HEK293 (cell line): ENCODE measurements at regions not wholly inside any gene's neighbourhood (a gene's known extent, or its start where the extent isn't known, plus 50 kb on each side); places are given as distances from the start of the nearest gene placed in this dataset.

Source experiments
- CTCF ChIA-PET: fragments of 350-600 bp; formaldehyde crosslinking; extraction: SDS; loops from one replicate; lab custom pipeline; 2021; ENCODE audit warnings: antibody characterized with exemption; lab: Yijun Ruan, JAX
- POLR2A ChIA-PET: fragments of 300-600 bp; formaldehyde crosslinking; extraction: SDS; loops from one replicate; lab custom pipeline; 2020; ENCODE audit warnings: antibody characterized with exemption, inconsistent platforms; lab: Yijun Ruan, JAX
- H3K27ac ChIP-seq: fragments of 200-500 bp; sonication (Bioruptor generic); 2 replicates; pipeline ENCODE4 v1.5.1; 2014; ENCODE audit warnings: low read depth, low read length, control low read depth, inconsistent platforms; ENCODE audit errors: extremely low read depth
- H3K36me3 ChIP-seq, 2 experiments: fragments of 200-500 bp in 1 of 2; sonication (Bioruptor generic) in 1 of 2; 1 replicate in 1 of 2; 2 replicates in 1 of 2; pipeline ENCODE4 v1.5.1; 2014 to 2017; ENCODE audit warnings: inconsistent platforms in 2 of 2, low read length in 2 of 2; ENCODE audit not compliant: control insufficient read depth in 2 of 2, insufficient read depth in 1 of 2
- H3K4me1 ChIP-seq: fragments of 200-500 bp; sonication (Bioruptor generic); 2 replicates; pipeline ENCODE4 v1.5.1; 2014; ENCODE audit warnings: mild to moderate bottlenecking, low read length, inconsistent platforms; ENCODE audit not compliant: control insufficient read depth, insufficient read depth
- H3K4me3 ChIP-seq: 2 replicates; pipeline ENCODE4 v1.5.1; 2011; ENCODE audit warnings: low read depth, mild to moderate bottlenecking, control low read depth, low read length, moderate library complexity
- H3K9me3 ChIP-seq: fragments of 200-500 bp; sonication (Bioruptor generic); 2 replicates; pipeline ENCODE4 v1.5.1; 2014; ENCODE audit warnings: low read depth, low read length, inconsistent platforms; ENCODE audit not compliant: control insufficient read depth, insufficient read depth
- BCL11B ChIP-seq: fragments of 450-650 bp; formaldehyde crosslinking; IDR thresholded peaks from 2 replicates; pipeline ENCODE4 v1.5.1; 2016; ENCODE audit warnings: low read depth, missing biosample characterization, missing genetic modification characterization
- KLF8 ChIP-seq: fragments of 450-650 bp; formaldehyde crosslinking; IDR thresholded peaks from 2 replicates; pipeline ENCODE4 v1.5.1; 2016; ENCODE audit warnings: missing biosample characterization, missing genetic modification characterization
- SCRT2 ChIP-seq: fragments of 450-650 bp; formaldehyde crosslinking; IDR thresholded peaks from 2 replicates; pipeline ENCODE4 v1.5.1; 2016; ENCODE audit warnings: missing biosample characterization, missing genetic modification characterization
- SP7 ChIP-seq: fragments of 450-650 bp; formaldehyde crosslinking; IDR thresholded peaks from 2 replicates; pipeline ENCODE4 v1.5.1; 2016; ENCODE audit warnings: missing biosample characterization, missing genetic modification characterization
- ZBTB20 ChIP-seq: fragments of 450-650 bp; formaldehyde crosslinking; IDR thresholded peaks from 2 replicates; pipeline ENCODE4 v1.5.1; 2016; ENCODE audit warnings: missing biosample characterization, missing genetic modification characterization
- ZBTB48 ChIP-seq: fragments of 450-650 bp; formaldehyde crosslinking; IDR thresholded peaks from 2 replicates; pipeline ENCODE4 v1.5.1; 2016; ENCODE audit warnings: missing biosample characterization, missing genetic modification characterization
- ZNF112 ChIP-seq: fragments of 450-650 bp; formaldehyde crosslinking; IDR thresholded peaks from 2 replicates; pipeline ENCODE4 v1.5.0; 2017; ENCODE audit warnings: missing biosample characterization, missing genetic modification characterization
- ZNF132 ChIP-seq: fragments of 450-650 bp; formaldehyde crosslinking; IDR thresholded peaks from 2 replicates; pipeline ENCODE4 v1.5.1; 2017; ENCODE audit warnings: missing biosample characterization, missing genetic modification characterization, borderline replicate concordance
- ZNF140 ChIP-seq: fragments of 450-650 bp; formaldehyde crosslinking; IDR thresholded peaks from 2 replicates; pipeline ENCODE4 v1.5.1; 2016; ENCODE audit warnings: missing biosample characterization, missing genetic modification characterization
- ZNF19 ChIP-seq: fragments of 450-650 bp; formaldehyde crosslinking; IDR thresholded peaks from 2 replicates; pipeline ENCODE4; 2016; ENCODE audit warnings: missing biosample characterization, missing genetic modification characterization, low read depth
- ZNF266 ChIP-seq: fragments of 450-650 bp; formaldehyde crosslinking; IDR thresholded peaks from 2 replicates; pipeline ENCODE4 v1.5.1; 2016; ENCODE audit warnings: missing biosample characterization, missing genetic modification characterization, low read depth
- ZNF311 ChIP-seq: fragments of 450-650 bp; formaldehyde crosslinking; IDR thresholded peaks from 2 replicates; pipeline ENCODE4 v1.5.1; 2017; ENCODE audit warnings: missing biosample characterization, missing genetic modification characterization, borderline replicate concordance
- ZNF555 ChIP-seq: fragments of 450-650 bp; formaldehyde crosslinking; conservative IDR thresholded peaks from 2 replicates; pipeline ENCODE4 v1.5.1; 2017; ENCODE audit warnings: missing biosample characterization, mild to moderate bottlenecking, missing genetic modification characterization, inconsistent platforms
- ZNF600 ChIP-seq: fragments of 450-650 bp; formaldehyde crosslinking; IDR thresholded peaks from 2 replicates; pipeline ENCODE4 v1.5.1; 2016; ENCODE audit warnings: missing biosample characterization, missing genetic modification characterization
- ZNF624 ChIP-seq: fragments of 450-650 bp; formaldehyde crosslinking; IDR thresholded peaks from 2 replicates; pipeline ENCODE4 v1.5.1; 2017; ENCODE audit warnings: missing biosample characterization, missing genetic modification characterization
- ZSCAN23 ChIP-seq: fragments of 450-650 bp; formaldehyde crosslinking; IDR thresholded peaks from 2 replicates; pipeline ENCODE4 v1.5.1; 2016; ENCODE audit warnings: missing biosample characterization, missing genetic modification characterization
- ZSCAN30 ChIP-seq: fragments of 450-650 bp; IDR thresholded peaks from 2 replicates; pipeline ENCODE4 v1.5.1; 2018; ENCODE audit warnings: missing biosample characterization, mild to moderate bottlenecking, missing genetic modification characterization, moderate library complexity
- TF ChIP-seq, protein P1 (sequence below): fragments of 450-650 bp; formaldehyde crosslinking; IDR thresholded peaks from 2 replicates; pipeline ENCODE4 v1.5.1; 2016; ENCODE audit warnings: missing biosample characterization, missing genetic modification characterization
- TF ChIP-seq, protein P2 (sequence below): fragments of 450-650 bp; formaldehyde crosslinking; IDR thresholded peaks from 2 replicates; pipeline ENCODE4 v1.5.1; 2016; ENCODE audit warnings: missing biosample characterization, missing genetic modification characterization
- TF ChIP-seq, protein P3 (sequence below): fragments of 450-650 bp; formaldehyde crosslinking; IDR thresholded peaks from 2 replicates; pipeline ENCODE4; 2016; ENCODE audit warnings: missing biosample characterization, missing genetic modification characterization
- TF ChIP-seq, protein P4 (sequence below): fragments of 450-650 bp; formaldehyde crosslinking; IDR thresholded peaks from 2 replicates; pipeline ENCODE4 v1.5.0; 2017; ENCODE audit warnings: missing biosample characterization, missing genetic modification characterization, borderline replicate concordance

DNA sequence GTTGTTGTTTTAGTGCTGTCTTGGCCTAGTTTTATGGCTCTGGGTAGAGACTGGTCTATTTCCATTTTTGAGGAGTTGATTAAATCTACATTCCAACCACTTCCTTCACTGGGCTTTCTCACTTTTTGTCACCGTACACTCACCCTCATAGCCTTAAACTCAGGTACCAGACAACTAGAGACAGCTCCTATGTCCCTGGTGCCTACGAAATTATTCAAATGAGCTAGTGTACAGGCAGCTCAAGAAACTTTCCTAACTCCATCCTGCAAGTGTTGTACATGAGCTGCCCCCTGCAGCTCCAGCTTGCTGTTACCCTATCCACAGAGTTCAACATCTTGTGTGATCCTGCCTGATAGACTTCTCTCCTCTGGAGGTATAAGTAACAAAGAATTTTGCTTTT, 704.8 kb upstream of the RGS18 start (continued):
- TF ChIP-seq BCL11B: no peak
- TF ChIP-seq, protein P1, sequence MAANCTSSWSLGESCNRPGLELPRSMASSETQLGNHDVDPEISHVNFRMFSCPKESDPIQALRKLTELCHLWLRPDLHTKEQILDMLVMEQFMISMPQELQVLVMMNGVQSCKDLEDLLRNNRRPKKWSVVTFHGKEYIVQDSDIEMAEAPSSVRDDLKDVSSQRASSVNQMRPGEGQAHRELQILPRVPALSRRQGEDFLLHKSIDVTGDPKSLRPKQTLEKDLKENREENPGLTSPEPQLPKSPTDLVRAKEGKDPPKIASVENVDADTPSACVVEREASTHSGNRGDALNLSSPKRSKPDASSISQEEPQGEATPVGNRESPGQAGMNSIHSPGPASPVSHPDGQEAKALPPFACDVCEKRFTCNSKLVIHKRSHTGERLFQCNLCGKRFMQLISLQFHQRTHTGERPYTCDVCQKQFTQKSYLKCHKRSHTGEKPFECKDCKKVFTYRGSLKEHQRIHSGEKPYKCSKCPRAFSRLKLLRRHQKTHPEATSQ (tag by site-specific recombination): no peak

DNA sequence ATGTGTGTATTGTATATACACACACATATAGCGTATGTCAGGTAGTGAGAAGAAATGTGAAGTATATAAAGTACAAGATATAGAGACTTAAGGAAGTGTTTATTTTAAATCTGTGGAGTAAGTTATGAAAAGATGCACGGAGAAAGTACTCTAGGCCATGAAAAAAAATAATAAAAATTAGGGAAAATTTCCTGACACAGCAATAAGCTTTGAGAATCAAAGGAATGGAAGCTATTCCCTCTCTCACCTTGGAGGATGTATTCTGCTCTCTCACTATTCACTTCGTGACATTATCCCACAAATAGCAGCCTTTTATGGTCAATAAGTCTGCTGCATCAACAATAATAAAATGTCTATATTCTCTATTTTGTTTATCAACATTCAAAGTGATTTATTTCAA, 700.4 kb upstream of the RGS18 start:
- TF ChIP-seq KLF8 (tag by site-specific recombination) (no peak), ZNF600 (tag by site-specific recombination) (no peak), ZNF112 (tag by site-specific recombination) (no peak), ZNF19 (tag by site-specific recombination) (no peak), ZNF140 (no peak), SCRT2 (tag by site-specific recombination) (no peak), ZSCAN30 (tag by site-specific recombination) (no peak), ZNF311 (no peak), ZBTB20 (tag by site-specific recombination) (no peak), ZNF555 (no peak), ZBTB48 (no peak), ZNF266 (tag by site-specific recombination) (no peak), ZNF132 (tag by site-specific recombination) (no peak), ZNF624 (tag by site-specific recombination) (no peak), ZSCAN23 (tag by site-specific recombination) (no peak), SP7 (tag by site-specific recombination) (no peak)
- TF ChIP-seq, protein P2, sequence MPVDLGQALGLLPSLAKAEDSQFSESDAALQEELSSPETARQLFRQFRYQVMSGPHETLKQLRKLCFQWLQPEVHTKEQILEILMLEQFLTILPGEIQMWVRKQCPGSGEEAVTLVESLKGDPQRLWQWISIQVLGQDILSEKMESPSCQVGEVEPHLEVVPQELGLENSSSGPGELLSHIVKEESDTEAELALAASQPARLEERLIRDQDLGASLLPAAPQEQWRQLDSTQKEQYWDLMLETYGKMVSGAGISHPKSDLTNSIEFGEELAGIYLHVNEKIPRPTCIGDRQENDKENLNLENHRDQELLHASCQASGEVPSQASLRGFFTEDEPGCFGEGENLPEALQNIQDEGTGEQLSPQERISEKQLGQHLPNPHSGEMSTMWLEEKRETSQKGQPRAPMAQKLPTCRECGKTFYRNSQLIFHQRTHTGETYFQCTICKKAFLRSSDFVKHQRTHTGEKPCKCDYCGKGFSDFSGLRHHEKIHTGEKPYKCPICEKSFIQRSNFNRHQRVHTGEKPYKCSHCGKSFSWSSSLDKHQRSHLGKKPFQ (tag by site-specific recombination): no peak
- TF ChIP-seq, protein P3, sequence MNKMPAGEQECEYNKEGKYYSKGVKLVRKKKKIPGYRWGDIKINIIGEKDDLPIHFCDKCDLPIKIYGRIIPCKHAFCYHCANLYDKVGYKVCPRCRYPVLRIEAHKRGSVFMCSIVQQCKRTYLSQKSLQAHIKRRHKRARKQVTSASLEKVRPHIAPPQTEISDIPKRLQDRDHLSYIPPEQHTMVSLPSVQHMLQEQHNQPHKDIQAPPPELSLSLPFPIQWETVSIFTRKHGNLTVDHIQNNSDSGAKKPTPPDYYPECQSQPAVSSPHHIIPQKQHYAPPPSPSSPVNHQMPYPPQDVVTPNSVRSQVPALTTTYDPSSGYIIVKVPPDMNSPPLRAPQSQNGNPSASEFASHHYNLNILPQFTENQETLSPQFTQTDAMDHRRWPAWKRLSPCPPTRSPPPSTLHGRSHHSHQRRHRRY (tag by site-specific recombination): no peak
- TF ChIP-seq, protein P4, sequence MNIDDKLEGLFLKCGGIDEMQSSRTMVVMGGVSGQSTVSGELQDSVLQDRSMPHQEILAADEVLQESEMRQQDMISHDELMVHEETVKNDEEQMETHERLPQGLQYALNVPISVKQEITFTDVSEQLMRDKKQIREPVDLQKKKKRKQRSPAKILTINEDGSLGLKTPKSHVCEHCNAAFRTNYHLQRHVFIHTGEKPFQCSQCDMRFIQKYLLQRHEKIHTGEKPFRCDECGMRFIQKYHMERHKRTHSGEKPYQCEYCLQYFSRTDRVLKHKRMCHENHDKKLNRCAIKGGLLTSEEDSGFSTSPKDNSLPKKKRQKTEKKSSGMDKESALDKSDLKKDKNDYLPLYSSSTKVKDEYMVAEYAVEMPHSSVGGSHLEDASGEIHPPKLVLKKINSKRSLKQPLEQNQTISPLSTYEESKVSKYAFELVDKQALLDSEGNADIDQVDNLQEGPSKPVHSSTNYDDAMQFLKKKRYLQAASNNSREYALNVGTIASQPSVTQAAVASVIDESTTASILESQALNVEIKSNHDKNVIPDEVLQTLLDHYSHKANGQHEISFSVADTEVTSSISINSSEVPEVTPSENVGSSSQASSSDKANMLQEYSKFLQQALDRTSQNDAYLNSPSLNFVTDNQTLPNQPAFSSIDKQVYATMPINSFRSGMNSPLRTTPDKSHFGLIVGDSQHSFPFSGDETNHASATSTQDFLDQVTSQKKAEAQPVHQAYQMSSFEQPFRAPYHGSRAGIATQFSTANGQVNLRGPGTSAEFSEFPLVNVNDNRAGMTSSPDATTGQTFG (tag by site-specific recombination): no peak
- POLR2A ChIA-PET: no interaction called here

More for the DNA sequence above, 700.4 kb upstream of the RGS18 start:
- no peak overlapping the region for H3K27ac ChIP-seq
- no peak overlapping the region for H3K4me3 ChIP-seq
- H3K9me3 ChIP-seq: no peaks in the 10 kb centered on the region
- H3K36me3 ChIP-seq: no peaks in the 10 kb centered on the region
- CTCF ChIA-PET: no interaction called here
- no peaks in the 10 kb centered on the region for H3K4me1 ChIP-seq
